WERI-Rb-1 (cell line): ENCODE measurements at regions not wholly inside any gene's neighbourhood (a gene's known extent, or its start where the extent isn't known, plus 50 kb on each side); places are given as distances from the start of the nearest gene placed in this dataset.
A peak's percentile ranks its signal among the peaks of the same experiment; 100 is the strongest.

Experiments used
- DNase-seq: peaks from one replicate; pipeline ENCODE4 v3.0.0-alpha.2; 2020
- H3K27ac ChIP-seq: fragments of 250-450 bp; sonication (Bioruptor Pico); 2 replicates; pipeline ENCODE4 v1.5.1; 2020; ENCODE audit warnings: mild to moderate bottlenecking, moderate library complexity
- H3K27me3 ChIP-seq: fragments of 250-450 bp; sonication (Bioruptor Pico); 2 replicates; pipeline ENCODE4 v1.5.1; 2021; ENCODE audit warnings: mild to moderate bottlenecking, low read depth, moderate library complexity; ENCODE audit not compliant: insufficient read depth, severe bottlenecking
- H3K36me3 ChIP-seq: fragments of 250-450 bp; sonication (Bioruptor Pico); 2 replicates; pipeline ENCODE4 v1.5.1; 2020; ENCODE audit warnings: mild to moderate bottlenecking, moderate library complexity
- H3K4me3 ChIP-seq: 2 replicates; pipeline ENCODE4 v1.5.1; 2011; ENCODE audit warnings: low read depth, mild to moderate bottlenecking, control low read depth, low read length
- H3K9me3 ChIP-seq: fragments of 250-450 bp; sonication (Bioruptor Pico); 2 replicates; pipeline ENCODE4 v1.5.1; 2021; ENCODE audit warnings: mild to moderate bottlenecking, moderate library complexity; ENCODE audit not compliant: severe bottlenecking
- TF ChIP-seq, protein P1 (sequence below): IDR thresholded peaks from 2 replicates; pipeline ENCODE4 v1.5.1; 2011; ENCODE audit warnings: low read depth, mild to moderate bottlenecking, control low read depth, inconsistent platforms, low read length

DNA sequence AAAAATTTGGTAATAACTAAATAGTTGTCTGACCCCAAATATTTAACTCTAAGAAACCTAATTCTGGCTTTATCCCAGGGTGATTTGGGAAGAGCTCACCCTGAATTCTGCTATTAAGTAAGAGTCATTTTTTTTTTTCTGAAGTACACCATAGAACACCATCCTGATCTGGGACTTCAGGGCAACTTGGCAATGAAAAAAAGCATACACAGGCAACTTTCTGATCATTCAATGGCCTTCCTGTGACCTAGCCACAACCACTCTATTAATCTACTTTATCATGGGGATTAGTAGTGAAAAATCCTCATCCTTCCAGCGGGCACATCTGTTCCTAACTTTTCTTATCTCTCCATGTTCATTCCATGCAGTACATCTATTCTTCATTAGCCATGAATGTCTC lies 333.2 kb upstream of the MAD2L1 start:
- Histone ChIP-seq H3K9me3 (no peaks in the 10 kb centered on the region), H3K27me3 (no peaks in the 10 kb centered on the region), H3K4me3 (no peak overlapping the region), H3K36me3 (no peaks in the 10 kb centered on the region), H3K27ac (no peak overlapping the region)
- TF ChIP-seq, protein P1, sequence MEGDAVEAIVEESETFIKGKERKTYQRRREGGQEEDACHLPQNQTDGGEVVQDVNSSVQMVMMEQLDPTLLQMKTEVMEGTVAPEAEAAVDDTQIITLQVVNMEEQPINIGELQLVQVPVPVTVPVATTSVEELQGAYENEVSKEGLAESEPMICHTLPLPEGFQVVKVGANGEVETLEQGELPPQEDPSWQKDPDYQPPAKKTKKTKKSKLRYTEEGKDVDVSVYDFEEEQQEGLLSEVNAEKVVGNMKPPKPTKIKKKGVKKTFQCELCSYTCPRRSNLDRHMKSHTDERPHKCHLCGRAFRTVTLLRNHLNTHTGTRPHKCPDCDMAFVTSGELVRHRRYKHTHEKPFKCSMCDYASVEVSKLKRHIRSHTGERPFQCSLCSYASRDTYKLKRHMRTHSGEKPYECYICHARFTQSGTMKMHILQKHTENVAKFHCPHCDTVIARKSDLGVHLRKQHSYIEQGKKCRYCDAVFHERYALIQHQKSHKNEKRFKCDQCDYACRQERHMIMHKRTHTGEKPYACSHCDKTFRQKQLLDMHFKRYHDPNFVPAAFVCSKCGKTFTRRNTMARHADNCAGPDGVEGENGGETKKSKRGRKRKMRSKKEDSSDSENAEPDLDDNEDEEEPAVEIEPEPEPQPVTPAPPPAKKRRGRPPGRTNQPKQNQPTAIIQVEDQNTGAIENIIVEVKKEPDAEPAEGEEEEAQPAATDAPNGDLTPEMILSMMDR: no peak
- peak; percentile 21 for DNase-seq

DNA sequence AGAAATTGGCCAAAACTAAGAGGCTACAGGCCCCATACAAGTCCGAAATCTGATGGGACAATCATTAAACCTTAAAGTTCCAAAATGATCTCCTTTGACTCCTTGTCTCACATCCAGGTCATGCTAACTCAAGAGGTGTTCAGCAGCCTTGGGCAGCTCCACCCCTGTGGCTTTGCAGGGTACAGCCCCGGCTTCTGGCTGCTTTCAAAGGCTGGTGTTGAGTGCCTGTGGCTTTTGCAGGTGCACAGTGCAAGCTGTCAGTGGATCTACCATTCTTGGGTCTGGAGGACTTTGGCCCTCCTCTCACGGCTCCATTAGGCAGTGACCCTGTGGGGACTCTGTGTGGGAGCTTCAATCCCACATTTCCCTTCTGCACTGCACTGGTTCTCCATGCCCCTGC lies 329.1 kb upstream of the MAD2L1 start:
- no peaks in the 10 kb centered on the region for H3K27me3 ChIP-seq
- no peaks in the 10 kb centered on the region for H3K36me3 ChIP-seq
- no peak for DNase-seq
- no peak overlapping the region for H3K27ac ChIP-seq
- H3K9me3 ChIP-seq: no peaks in the 10 kb centered on the region
- TF ChIP-seq, protein P1: no peak
- H3K4me3 ChIP-seq: no peak overlapping the region

DNA sequence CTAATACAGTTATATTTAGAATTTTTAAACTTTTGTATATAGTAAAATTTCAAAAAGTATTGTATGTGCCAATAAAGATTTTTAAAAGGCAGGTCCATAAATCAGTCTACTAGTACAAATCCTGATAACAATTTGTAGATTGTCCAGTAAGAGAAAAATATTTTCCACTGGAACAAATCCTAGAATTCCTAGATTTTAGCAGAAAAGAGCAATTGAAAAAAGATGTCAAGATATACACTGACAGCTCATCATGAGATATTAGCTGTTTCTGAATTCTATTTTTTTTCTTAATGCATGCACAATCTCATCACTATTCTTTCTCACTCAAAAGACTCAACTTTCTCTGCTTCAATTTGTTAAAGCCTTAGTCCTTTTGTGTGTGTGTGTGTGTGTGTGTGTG lies 289.2 kb upstream of the MAD2L1 start:
- Histone ChIP-seq H3K27ac (no peak overlapping the region), H3K9me3 (no peaks in the 10 kb centered on the region), H3K4me3 (no peak overlapping the region), H3K36me3 (no peaks in the 10 kb centered on the region), H3K27me3 (no peaks in the 10 kb centered on the region)
- TF ChIP-seq, protein P1: no peak
- DNase-seq: no peak

DNA sequence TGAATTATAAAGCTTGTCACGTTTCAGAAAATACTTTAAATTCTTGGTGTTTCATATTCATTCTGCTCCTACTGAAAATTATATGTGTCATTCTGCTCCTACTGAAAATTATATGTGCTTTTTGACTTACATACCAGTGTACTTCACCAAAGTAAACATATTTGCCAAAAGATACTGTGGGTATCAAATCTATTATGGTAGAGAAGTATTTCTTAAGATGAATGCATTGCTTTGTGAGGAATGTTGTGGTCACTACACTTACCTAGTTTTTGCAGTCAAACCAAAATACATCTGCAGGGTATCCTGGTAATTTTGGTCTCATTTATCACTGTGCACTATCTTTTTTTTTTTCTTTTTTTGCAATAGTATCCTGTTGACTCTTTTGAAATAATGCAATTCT lies 287.7 kb upstream of the MAD2L1 start:
- Histone ChIP-seq H3K36me3 (no peaks in the 10 kb centered on the region), H3K4me3 (no peak overlapping the region), H3K27me3 (no peaks in the 10 kb centered on the region), H3K9me3 (no peaks in the 10 kb centered on the region), H3K27ac (no peak overlapping the region)
- TF ChIP-seq, protein P1: no peak
- no peak for DNase-seq

DNA sequence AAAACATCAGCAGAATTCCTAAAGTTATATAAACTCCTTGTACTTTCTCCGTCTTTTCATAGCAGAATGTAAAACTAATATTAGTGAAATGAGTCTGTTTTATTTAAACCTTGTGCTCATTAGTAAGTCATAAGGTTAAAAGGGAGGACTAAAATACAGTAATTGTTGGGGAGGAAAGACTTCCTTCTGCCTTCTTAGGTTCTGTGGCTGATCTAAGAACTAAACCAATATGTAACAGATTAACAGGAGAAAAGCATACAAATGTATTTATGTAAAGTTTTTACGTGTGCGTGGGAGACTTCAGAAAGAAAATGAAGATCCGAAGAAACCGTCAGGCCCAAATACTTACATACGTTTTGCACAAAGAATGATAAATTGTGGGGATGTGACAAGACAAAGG lies 286.6 kb upstream of the MAD2L1 start:
- Histone ChIP-seq H3K27me3 (no peaks in the 10 kb centered on the region), H3K36me3 (no peaks in the 10 kb centered on the region), H3K27ac (no peak overlapping the region), H3K4me3 (no peak overlapping the region), H3K9me3 (no peaks in the 10 kb centered on the region)
- no peak for DNase-seq
- TF ChIP-seq, protein P1: no peak

DNA sequence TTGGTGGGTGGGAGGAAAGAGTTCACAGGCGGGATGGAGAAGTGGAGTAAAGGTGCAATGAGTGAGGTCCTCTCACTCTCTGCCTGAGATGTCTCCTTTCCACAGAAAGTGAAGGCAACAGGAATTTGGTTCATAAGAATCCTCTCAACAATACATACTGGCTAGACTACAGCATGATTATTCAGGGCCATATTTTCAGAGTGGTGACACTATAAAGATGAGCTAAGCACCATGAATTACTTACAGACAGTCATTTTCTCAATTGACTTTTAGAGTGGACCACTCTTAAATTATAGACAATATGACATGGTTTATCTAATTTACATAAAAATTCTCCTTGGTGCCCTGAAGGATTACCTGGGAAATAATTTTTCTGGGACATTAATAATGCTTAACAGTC lies 286.1 kb upstream of the MAD2L1 start:
- Histone ChIP-seq H3K27ac (no peak overlapping the region), H3K9me3 (no peaks in the 10 kb centered on the region), H3K4me3 (no peak overlapping the region), H3K27me3 (no peaks in the 10 kb centered on the region), H3K36me3 (no peaks in the 10 kb centered on the region)
- no peak for DNase-seq
- TF ChIP-seq, protein P1: no peak
